OCI-M1 (cell line): ENCODE measurements at regions not wholly inside any gene's neighbourhood (a gene's known extent, or its start where the extent isn't known, plus 50 kb on each side); places are given as distances from the start of the nearest gene placed in this dataset.

Source experiments
- DNase-seq: peaks from one replicate; lab custom pipeline; 2025; lab: John Stamatoyannopoulos, UW

DNA sequence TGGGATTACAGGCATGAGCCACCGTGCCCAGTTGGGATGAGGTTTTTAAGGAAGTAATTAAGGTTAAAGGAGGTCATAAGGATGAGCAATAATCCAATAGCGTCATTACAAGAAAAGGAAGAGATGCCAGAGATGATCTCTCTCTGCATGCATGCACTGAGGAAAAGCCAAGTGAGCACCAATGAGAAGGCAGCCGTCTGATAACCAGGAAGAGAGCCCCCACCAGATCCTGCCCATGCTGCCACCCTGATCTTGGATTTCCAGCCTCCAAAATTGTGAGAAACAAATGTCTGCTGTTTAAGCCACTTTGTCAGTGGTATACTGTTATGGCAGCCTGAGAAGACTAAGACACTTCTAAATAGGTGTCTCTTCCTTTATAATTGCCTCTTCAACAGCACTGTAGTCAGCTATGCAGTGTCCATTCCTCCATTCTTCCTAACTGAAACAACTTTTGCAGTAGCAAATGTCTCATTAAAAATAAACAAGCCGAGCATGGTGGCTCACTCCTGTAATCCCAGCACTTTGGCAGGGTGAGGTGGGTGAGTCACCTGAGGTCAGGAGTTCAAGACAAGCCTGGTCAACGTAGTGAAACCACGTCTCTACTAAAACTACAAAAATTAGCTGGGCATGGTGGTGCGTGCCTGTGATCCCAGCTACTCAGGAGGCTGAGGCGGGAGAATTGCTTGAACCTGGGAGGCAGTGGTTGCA, 216.2 kb upstream of the RUNX1 start:
- no peak for DNase-seq

GRCh38 chr21:35259457-35259856, 210.4 kb upstream of the RUNX1 start:
- no peak for DNase-seq

GRCh38 chr21:35258521-35258920, 209.4 kb upstream of the RUNX1 start:
- DNase-seq: no peak

DNA sequence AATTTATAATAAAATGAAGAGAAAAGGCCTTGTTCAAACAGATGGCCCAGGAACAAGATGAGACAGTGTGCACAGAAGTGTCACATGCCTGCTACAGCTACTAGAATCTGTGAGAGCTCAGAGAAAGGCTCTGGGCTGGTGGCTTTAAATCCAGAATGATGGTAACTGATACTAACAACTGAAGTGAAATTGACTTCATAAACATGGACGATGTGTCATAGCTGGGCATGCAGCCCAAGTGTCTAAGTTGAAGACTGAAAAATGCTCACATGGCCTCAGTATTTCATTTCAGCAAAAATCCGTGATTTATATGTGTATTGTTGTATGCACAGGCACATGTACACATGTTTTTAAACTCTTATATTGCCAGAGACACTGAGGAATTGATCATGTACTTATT, 208.3 kb upstream of the RUNX1 start:
- DNase-seq: peak; percentile 52

- peak; percentile 88 for DNase-seq
Observed at GRCh38 chr21:35256468-35256988, 207.4 kb upstream of the RUNX1 start.

GRCh38 chr21:35254765-35255138, 205.7 kb upstream of the RUNX1 start:
- no peak for DNase-seq

DNA sequence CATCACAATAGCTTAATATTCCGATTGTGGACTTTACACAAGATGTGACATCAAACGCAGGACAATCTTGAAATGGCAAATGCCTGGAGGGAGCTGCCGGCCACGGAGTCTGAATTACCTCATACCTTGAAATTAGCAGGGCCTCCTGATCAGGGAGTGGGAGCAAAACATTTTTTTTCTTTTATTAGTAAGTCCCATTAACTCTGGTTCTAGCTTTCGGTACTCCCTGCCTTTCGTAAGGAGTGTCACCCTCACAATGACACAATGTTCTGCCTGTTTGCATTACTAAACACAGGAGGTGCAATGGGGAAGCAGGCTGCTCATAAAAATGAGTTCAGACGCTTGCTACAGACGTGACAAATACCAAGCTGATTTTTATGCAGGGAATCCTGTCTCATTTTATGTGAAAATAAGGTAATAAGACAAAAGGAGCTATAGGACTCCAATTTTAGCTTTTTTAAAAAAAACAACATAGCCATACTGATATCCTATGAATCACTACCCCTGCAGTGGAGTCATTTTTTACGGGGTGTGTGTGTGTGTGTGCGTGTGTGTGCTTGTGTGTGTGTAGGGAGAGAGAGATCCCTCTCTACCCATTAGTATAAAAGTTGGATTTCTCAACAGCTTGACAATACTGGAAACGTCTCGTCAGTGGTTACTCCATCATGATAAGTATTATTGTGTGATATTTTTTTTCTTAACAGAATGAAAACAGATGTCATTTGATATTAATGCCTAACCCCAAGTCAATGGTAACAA, 205.1 kb upstream of the RUNX1 start:
- no peak for DNase-seq

DNA sequence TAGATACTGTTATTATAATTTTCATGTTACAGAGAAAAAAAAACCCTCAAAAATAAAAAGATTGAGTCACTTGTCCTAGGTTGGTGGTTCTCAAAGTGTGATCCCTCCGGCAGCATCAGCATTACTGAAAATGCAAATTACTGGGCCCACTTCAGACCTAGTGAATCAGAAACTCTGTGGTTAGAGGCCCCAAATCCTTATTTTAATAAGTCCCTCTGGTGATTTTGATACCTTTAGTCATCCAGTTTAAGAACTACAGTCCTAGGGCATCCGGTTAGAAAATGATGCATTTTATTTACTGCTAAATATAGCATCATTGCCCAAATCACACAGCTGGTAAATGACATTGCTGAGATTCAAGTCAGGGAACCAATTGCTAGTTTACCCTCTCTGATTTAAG, 203.7 kb upstream of the RUNX1 start:
- DNase-seq: no peak

DNA sequence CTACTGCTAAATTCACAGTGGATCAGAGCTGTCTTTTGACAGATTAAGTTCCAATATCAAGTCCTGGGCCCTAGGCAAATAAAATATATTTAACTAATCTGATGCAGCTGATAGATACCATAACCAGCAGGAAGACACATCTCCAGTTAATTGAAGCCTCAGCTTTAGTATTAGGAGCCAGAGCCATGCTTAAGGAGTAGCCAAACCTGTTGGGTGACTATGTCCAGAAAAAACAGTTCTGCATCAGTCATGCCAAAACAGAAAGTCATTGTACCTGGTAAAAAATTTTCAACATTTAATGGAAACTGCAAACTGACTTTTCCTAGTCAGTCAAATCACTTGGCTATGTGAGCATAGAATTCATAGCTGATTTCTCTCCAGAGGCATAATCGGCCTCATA, 200.5 kb upstream of the RUNX1 start:
- no peak for DNase-seq

DNA sequence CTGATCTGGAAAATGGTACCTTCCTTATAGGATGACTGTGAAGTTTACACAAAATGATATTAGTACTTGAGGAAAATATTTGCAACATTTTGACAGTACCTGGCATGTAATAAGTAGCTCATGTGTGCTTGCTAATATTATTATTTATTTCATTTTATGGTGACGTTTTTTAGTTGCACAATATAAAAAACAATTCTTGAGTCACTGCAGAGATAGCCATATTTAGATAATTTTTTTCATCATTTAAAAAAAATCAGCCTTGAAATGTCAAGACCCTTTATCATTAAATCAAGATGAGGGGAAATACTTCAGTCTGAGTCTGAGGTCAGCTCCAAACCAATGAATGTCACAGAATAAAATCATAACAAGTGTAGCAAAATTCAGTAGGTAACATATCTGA, 196.8 kb upstream of the RUNX1 start:
- no peak for DNase-seq

- DNase-seq: no peak
Observed at GRCh38 chr21:35244514-35244913, 195.4 kb upstream of the RUNX1 start.

GRCh38 chr21:35243171-35243570, 194.1 kb upstream of the RUNX1 start:
- no peak for DNase-seq

DNA sequence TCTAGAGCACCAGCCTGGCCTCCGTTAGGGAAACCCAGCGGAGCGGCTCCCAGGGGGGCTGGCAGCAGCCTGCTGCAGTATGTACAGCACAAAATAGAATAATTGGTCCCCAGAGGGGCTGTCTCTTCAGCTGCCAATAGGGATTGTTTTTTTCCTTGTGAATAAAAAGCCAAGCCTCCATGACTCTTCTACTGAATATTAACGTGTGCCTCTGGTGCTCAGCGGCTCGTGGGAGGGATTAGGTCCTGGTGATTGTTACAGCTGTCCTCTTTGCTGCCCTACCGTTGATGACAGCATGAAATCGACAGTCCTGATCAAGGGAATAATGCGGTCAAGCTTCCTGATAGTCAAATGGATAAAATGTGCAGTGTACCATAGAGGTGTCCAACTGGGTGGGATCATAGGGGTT, 190.7 kb upstream of the RUNX1 start:
- DNase-seq: no peak

DNA sequence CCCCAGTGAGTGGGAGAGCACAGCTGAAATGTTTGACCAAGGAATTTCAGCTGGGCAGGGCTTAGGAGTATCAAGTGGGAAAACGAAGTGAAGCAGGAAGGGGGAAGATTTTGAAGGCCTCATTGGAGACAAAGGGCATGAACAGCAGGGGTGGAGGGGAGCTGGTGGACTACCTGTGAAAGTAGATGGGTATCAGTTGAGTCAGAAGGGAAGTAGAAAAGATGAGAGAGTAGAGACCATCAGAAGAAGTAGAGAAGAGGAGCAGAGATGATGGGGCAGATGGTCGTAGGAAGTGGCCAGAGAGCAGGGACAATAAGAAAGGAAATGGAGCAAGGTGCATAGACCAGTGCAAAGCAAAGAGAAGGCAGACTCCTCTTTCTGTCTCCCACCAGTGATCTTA, 189.0 kb upstream of the RUNX1 start:
- DNase-seq: no peak

- no peak for DNase-seq
Observed at GRCh38 chr21:35237287-35237686, 188.2 kb upstream of the RUNX1 start.

DNA sequence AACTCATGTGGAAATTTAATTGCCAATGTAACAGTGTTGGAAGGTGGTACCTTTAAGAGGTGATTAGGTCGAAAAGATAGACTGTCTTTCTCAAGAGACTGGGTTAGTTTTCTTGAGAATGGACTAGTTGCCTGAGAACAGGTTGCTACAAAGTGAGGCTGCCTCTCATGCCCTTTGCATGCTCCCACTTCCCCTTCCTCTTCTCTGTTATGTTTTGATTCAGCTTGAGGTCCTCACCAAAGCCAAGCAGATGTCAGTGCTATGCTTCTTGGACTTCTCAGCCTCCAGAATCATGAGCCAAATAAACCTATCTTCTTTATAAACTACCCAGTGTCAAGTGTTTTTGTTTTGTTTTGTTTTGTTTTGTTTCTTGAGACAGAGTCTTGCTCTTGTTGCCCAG, 187.0 kb upstream of the RUNX1 start:
- no peak for DNase-seq

- DNase-seq: peak; percentile 15
Observed at GRCh38 chr21:35234725-35235124, 185.6 kb upstream of the RUNX1 start.

- DNase-seq: no peak
Observed at GRCh38 chr21:35233756-35234155, 184.7 kb upstream of the RUNX1 start.

GRCh38 chr21:35232545-35233176, 183.6 kb upstream of the RUNX1 start:
- peak; percentile 42 for DNase-seq

- no peak for DNase-seq
Observed at GRCh38 chr21:35231090-35231489, 182.0 kb upstream of the RUNX1 start.

DNA sequence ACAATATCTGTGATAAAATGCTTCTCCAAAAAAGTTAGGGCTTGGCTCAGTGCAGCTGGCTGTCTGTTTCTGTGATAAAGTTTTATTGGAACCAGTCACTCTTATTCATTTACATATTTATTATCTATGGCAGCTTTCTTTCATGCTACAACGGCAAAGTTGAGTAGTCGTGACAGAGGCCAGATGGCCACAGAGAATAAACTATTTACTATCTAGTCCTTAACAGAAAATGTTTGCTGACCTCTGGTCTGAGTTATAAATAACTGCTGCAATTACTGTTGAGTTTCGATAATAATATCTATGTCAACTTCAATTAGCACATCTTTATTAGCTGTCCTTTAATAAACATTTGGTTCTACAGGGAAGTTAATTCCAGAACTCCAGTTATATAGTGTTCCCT, 180.2 kb upstream of the RUNX1 start:
- DNase-seq: peak; percentile 49

- no peak for DNase-seq
Observed at GRCh38 chr21:35227786-35228185, 178.7 kb upstream of the RUNX1 start.
